HG02870 (cell line): ENCODE measurements at regions not wholly inside any gene's neighbourhood (a gene's known extent, or its start where the extent isn't known, plus 50 kb on each side); places are given as distances from the start of the nearest gene placed in this dataset.

Source experiments
- ATAC-seq: cut with Tn5 transposase; IDR thresholded peaks from one replicate; pipeline ENCODE4 v1.9.1; 2021; ENCODE audit warnings: mild to moderate bottlenecking, moderate library complexity; ENCODE audit not compliant: unreplicated experiment

GRCh38 chr12:92583910-92584309 is 118.9 kb upstream of the PLEKHG7 start:
- no peak for ATAC-seq

GRCh38 chr12:92582893-92583292 is 119.9 kb upstream of the PLEKHG7 start:
- ATAC-seq, result no peak

GRCh38 chr12:92582475-92582874 is 120.3 kb upstream of the PLEKHG7 start:
- ATAC-seq, result no peak

GRCh38 chr12:92581604-92582003 is 121.2 kb upstream of the PLEKHG7 start:
- no peak for ATAC-seq

- no peak for ATAC-seq
Observed at GRCh38 chr12:92574911-92575570, 127.7 kb upstream of the PLEKHG7 start.

- no peak for ATAC-seq
Observed at GRCh38 chr12:92574051-92574783, 128.6 kb upstream of the PLEKHG7 start.

GRCh38 chr12:92573104-92573503 is 129.7 kb upstream of the PLEKHG7 start:
- ATAC-seq, result no peak

- no peak for ATAC-seq
Observed at GRCh38 chr12:92571844-92572543, 130.8 kb upstream of the PLEKHG7 start.

GRCh38 chr12:92571169-92571568 is 131.6 kb upstream of the PLEKHG7 start:
- ATAC-seq, result no peak

- ATAC-seq, result peak; percentile 91
Observed at GRCh38 chr12:92570056-92570753, 132.6 kb upstream of the PLEKHG7 start.

- no peak for ATAC-seq
Observed at GRCh38 chr12:92568691-92569090, 134.1 kb upstream of the PLEKHG7 start.

- ATAC-seq, result no peak
Observed at GRCh38 chr12:92566448-92567019, 136.3 kb upstream of the PLEKHG7 start.

- no peak for ATAC-seq
Observed at GRCh38 chr12:92563819-92564218, 139.0 kb upstream of the PLEKHG7 start.

GRCh38 chr12:92562063-92562734 is 140.6 kb upstream of the PLEKHG7 start:
- no peak for ATAC-seq

GRCh38 chr12:92561543-92561899 is 141.3 kb upstream of the PLEKHG7 start:
- no peak for ATAC-seq

- ATAC-seq, result no peak
Observed at GRCh38 chr12:92560713-92561542, 141.9 kb upstream of the PLEKHG7 start.

GRCh38 chr12:92558806-92559205 is 144.0 kb upstream of the PLEKHG7 start:
- ATAC-seq, result no peak

GRCh38 chr12:92558215-92558773 is 144.5 kb upstream of the PLEKHG7 start:
- ATAC-seq, result no peak

GRCh38 chr12:92557422-92557724 is 145.4 kb upstream of the PLEKHG7 start:
- no peak for ATAC-seq
